ENCODE measurements at regions not wholly inside any gene's neighbourhood (a gene's known extent, or its start where the extent isn't known, plus 50 kb on each side); places are given as distances from the start of the nearest gene placed in this dataset.

DNA sequence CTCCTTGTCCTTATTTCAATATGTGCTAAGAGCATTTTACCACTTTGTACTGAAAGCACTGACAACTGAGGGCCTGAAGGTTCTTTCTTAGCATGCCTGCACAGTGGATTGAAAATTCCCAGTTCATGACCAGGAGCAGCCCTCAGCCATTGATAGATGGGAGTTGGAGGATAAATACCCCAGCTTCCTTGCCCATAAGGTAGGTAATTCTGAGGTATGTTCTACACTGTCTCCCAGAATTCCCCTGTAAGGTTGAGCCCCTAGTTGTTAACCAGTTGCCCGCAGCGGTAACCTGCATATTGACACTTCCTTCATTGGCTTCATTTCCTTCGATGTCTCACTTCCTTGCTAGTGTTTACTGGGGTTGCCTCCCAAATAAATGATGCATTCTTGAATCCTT lies 162.0 kb downstream of the CDC5L start:
- TF ChIP-seq, protein P1, sequence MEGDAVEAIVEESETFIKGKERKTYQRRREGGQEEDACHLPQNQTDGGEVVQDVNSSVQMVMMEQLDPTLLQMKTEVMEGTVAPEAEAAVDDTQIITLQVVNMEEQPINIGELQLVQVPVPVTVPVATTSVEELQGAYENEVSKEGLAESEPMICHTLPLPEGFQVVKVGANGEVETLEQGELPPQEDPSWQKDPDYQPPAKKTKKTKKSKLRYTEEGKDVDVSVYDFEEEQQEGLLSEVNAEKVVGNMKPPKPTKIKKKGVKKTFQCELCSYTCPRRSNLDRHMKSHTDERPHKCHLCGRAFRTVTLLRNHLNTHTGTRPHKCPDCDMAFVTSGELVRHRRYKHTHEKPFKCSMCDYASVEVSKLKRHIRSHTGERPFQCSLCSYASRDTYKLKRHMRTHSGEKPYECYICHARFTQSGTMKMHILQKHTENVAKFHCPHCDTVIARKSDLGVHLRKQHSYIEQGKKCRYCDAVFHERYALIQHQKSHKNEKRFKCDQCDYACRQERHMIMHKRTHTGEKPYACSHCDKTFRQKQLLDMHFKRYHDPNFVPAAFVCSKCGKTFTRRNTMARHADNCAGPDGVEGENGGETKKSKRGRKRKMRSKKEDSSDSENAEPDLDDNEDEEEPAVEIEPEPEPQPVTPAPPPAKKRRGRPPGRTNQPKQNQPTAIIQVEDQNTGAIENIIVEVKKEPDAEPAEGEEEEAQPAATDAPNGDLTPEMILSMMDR (IDR thresholded peaks at IDR 0.05): no peak
- TF ChIP-seq POLR2A (IDR thresholded peaks at IDR 0.05): no peak
